MCF 10A (cell line): ENCODE measurements at regions not wholly inside any gene's neighbourhood (a gene's known extent, or its start where the extent isn't known, plus 50 kb on each side); places are given as distances from the start of the nearest gene placed in this dataset.
"Not testable (repeated sequence)": the region's sequence is repeated elsewhere in the genome, so short reads cannot be mapped to it uniquely, and the experiment has no call there.

Experiments used
- BruUV-seq: library from RNA; stranded (reverse); fragments of 400-500 nt; replicated peaks from 2 replicates; lab custom pipeline; 2021; lab: Mats Ljungman, UMichigan
- CTCF ChIA-PET: fragments of 300-600 bp; sonication (Branson Sonifier 250); formaldehyde crosslinking; extraction: SDS; loops from one replicate; lab custom pipeline; 2021; ENCODE audit warnings: antibody characterized with exemption, inconsistent platforms; lab: Yijun Ruan, JAX
- POLR2A ChIA-PET: fragments of 300-600, 350-650 bp; sonication (Branson Sonifier 250); formaldehyde crosslinking; extraction: SDS; loops from one replicate; lab custom pipeline; 2020; ENCODE audit warnings: antibody characterized with exemption, inconsistent platforms; lab: Yijun Ruan, JAX
- DNase-seq: peaks from one replicate; pipeline ENCODE4 v3.0.0-alpha.2; 2018; ENCODE audit not compliant: unreplicated experiment
- H3K27ac Mint-ChIP-seq: one replicate; pipeline ENCODE4 v1.8.0; 2022; ENCODE audit warnings: mild to moderate bottlenecking, low read depth, mixed read lengths; ENCODE audit not compliant: unreplicated experiment
- H3K27me3 Mint-ChIP-seq: one replicate; pipeline ENCODE4 v1.8.0; 2022; ENCODE audit warnings: mixed read lengths; ENCODE audit not compliant: insufficient read depth, unreplicated experiment
- H3K36me3 Mint-ChIP-seq: one replicate; pipeline ENCODE4 v1.8.0; 2022; ENCODE audit warnings: mild to moderate bottlenecking, moderate library complexity, mixed read lengths; ENCODE audit not compliant: insufficient read depth, unreplicated experiment
- H3K4me1 Mint-ChIP-seq: one replicate; pipeline ENCODE4 v1.8.0; 2022; ENCODE audit warnings: mixed read lengths; ENCODE audit not compliant: insufficient read depth, unreplicated experiment
- H3K4me3 Mint-ChIP-seq: one replicate; pipeline ENCODE4 v1.8.0; 2022; ENCODE audit warnings: mild to moderate bottlenecking, moderate library complexity, mixed read lengths; ENCODE audit not compliant: unreplicated experiment
- H3K9me3 Mint-ChIP-seq: one replicate; pipeline ENCODE4 v1.8.0; 2022; ENCODE audit warnings: mixed read lengths; ENCODE audit not compliant: unreplicated experiment
- CTCF ChIP-seq: fragments of 200-600 bp; IDR thresholded peaks from one replicate; pipeline ENCODE4 v1.8.0; 2022; ENCODE audit warnings: antibody characterized with exemption, mild to moderate bottlenecking; ENCODE audit not compliant: unreplicated experiment
- intact Hi-C: fragments of 100-400 bp; cut with micrococcal nuclease; formaldehyde crosslinking; loops from 2 replicates; pipeline ENCODE4 v1.14.1; 2022

- TF ChIP-seq CTCF: no peak
- no peak overlapping the region for H3K4me3 Mint-ChIP-seq
- no peaks in the 10 kb centered on the region for H3K9me3 Mint-ChIP-seq
- no peaks in the 10 kb centered on the region for H3K4me1 Mint-ChIP-seq
- ChIA-PET POLR2A (no interaction called here), CTCF (interaction anchor here (0.5 kb wide), 1 partner anchor 502 kb away, joined by 3 read pairs; no protein-coding TSS in a partner anchor)
- intact Hi-C loops: no loop called here
- no peak for DNase-seq
- H3K27me3 Mint-ChIP-seq: peaks cover 33% of the 10 kb centered on the region
- H3K36me3 Mint-ChIP-seq: no peaks in the 10 kb centered on the region
- BruUV-seq: no TSS peak
- H3K27ac Mint-ChIP-seq: no peak overlapping the region
Observed at GRCh38 chr5:84748313-84748712, 363.6 kb upstream of the EDIL3 start.

- intact Hi-C loops, POLR2A ChIA-PET, CTCF ChIA-PET, H3K27ac Mint-ChIP-seq, H3K4me3 Mint-ChIP-seq, BruUV-seq, H3K36me3 Mint-ChIP-seq, H3K9me3 Mint-ChIP-seq, DNase-seq, H3K4me1 Mint-ChIP-seq: not testable (repeated sequence)
- peaks cover 28% of the 10 kb centered on the region for H3K27me3 Mint-ChIP-seq
Observed at GRCh38 chr5:84746280-84746679, 361.6 kb upstream of the EDIL3 start.

- Mint-ChIP-seq H3K9me3 (no peaks in the 10 kb centered on the region), H3K4me1 (no peaks in the 10 kb centered on the region), H3K4me3 (no peak overlapping the region), H3K36me3 (no peaks in the 10 kb centered on the region), H3K27ac (no peak overlapping the region), H3K27me3 (peaks cover 39% of the 10 kb centered on the region)
- no TSS peak for BruUV-seq
- POLR2A ChIA-PET: no interaction called here
- CTCF ChIA-PET: no interaction called here
- DNase-seq: no peak
- intact Hi-C loops: no loop called here
- TF ChIP-seq CTCF: no peak
Observed at GRCh38 chr5:84741056-84741455, 356.4 kb upstream of the EDIL3 start.

- Mint-ChIP-seq H3K27ac (no peak overlapping the region), H3K36me3 (peaks cover 6% of the 10 kb centered on the region), H3K27me3 (no peaks in the 10 kb centered on the region), H3K9me3 (no peaks in the 10 kb centered on the region), H3K4me1 (no peaks in the 10 kb centered on the region), H3K4me3 (no peak overlapping the region)
- ChIA-PET POLR2A (no interaction called here), CTCF (no interaction called here)
- BruUV-seq: no TSS peak
- DNase-seq: no peak
- intact Hi-C loops: no loop called here
- TF ChIP-seq CTCF: no peak
Observed at GRCh38 chr5:84729326-84729725, 344.6 kb upstream of the EDIL3 start.

- Mint-ChIP-seq H3K36me3 (peaks cover 6% of the 10 kb centered on the region), H3K4me3 (no peak overlapping the region), H3K27ac (no peak overlapping the region), H3K9me3 (peaks cover 7% of the 10 kb centered on the region), H3K27me3 (no peaks in the 10 kb centered on the region), H3K4me1 (no peaks in the 10 kb centered on the region)
- POLR2A ChIA-PET: no interaction called here
- no peak for TF ChIP-seq CTCF
- DNase-seq: no peak
- intact Hi-C loops: no loop called here
- CTCF ChIA-PET: no interaction called here
- BruUV-seq: no TSS peak
Observed at GRCh38 chr5:84727708-84728107, 343.0 kb upstream of the EDIL3 start.
